ENCODE measurements at regions not wholly inside any gene's neighbourhood (a gene's known extent, or its start where the extent isn't known, plus 50 kb on each side); places are given as distances from the start of the nearest gene placed in this dataset.

DNA sequence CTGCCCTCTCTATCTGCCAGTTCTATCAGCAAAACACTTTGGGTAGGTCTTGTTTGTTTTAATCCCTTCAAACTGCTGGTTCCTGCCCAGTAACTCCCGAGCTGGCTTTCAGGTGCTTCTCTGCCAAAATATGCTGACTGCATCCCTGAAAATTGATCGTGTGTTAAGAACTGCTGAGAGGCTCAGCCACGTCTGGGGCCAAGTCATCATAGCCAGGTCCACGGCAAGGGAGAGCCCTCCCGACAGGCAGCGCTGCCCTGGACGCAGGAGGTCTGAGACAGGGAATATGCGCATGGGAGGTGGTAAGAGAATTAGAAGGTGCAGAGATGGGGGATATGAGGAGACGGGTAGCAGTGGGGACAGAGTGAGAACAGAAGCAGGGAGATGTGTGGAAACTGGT, 179.7 kb upstream of the TOPAZ1 start:
- TF ChIP-seq, protein P1, sequence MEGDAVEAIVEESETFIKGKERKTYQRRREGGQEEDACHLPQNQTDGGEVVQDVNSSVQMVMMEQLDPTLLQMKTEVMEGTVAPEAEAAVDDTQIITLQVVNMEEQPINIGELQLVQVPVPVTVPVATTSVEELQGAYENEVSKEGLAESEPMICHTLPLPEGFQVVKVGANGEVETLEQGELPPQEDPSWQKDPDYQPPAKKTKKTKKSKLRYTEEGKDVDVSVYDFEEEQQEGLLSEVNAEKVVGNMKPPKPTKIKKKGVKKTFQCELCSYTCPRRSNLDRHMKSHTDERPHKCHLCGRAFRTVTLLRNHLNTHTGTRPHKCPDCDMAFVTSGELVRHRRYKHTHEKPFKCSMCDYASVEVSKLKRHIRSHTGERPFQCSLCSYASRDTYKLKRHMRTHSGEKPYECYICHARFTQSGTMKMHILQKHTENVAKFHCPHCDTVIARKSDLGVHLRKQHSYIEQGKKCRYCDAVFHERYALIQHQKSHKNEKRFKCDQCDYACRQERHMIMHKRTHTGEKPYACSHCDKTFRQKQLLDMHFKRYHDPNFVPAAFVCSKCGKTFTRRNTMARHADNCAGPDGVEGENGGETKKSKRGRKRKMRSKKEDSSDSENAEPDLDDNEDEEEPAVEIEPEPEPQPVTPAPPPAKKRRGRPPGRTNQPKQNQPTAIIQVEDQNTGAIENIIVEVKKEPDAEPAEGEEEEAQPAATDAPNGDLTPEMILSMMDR (IDR thresholded peaks at IDR 0.05): no peak
- no peak for TF ChIP-seq POLR2AphosphoS5 (IDR thresholded peaks at IDR 0.05)
- TF ChIP-seq POLR2A (IDR thresholded peaks at IDR 0.05): no peak
- no peak for TF ChIP-seq EP300 (IDR thresholded peaks at IDR 0.05)

Data from gastroesophageal sphincter (tissue), 3 donors.